ENCODE measurements at regions not wholly inside any gene's neighbourhood (a gene's known extent, or its start where the extent isn't known, plus 50 kb on each side); places are given as distances from the start of the nearest gene placed in this dataset.
"Not testable (repeated sequence)": the region's sequence is repeated elsewhere in the genome, so short reads cannot be mapped to it uniquely, and the experiment has no call there.

- no peaks in the 10 kb centered on the region for H3F3A ChIP-seq (ENCODE audit: insufficient read depth, low read length)
- no peak overlapping the region for H2AFZ ChIP-seq (ENCODE audit: low read length)
- no peaks in the 10 kb centered on the region for H3K27me3 ChIP-seq (ENCODE audit: insufficient read depth, low read length)
- H3K9me2 ChIP-seq (ENCODE audit: low read depth, low read length), result no peaks in the 10 kb centered on the region
- no peak for TF ChIP-seq CTCF (IDR thresholded peaks at IDR 0.05; ENCODE audit: low read length)
- H3K9ac ChIP-seq (ENCODE audit: low read length), result no peak overlapping the region
- H3K4me2 ChIP-seq (ENCODE audit: low read length), result no peak overlapping the region
- H3K27ac ChIP-seq (ENCODE audit: low read depth, low read length, poor library complexity, severe bottlenecking), result no peak overlapping the region
- no peaks in the 10 kb centered on the region for H3K79me2 ChIP-seq (ENCODE audit: insufficient read depth, low read length)
- H3K4me1 ChIP-seq (ENCODE audit: insufficient read depth, low read length, severe bottlenecking), result no peaks in the 10 kb centered on the region
- H3K36me3 ChIP-seq (ENCODE audit: insufficient read depth, low read length), result no peaks in the 10 kb centered on the region
- no peaks in the 10 kb centered on the region for H4K20me1 ChIP-seq (ENCODE audit: insufficient read depth, low read length)
- no peaks in the 10 kb centered on the region for H3K9me3 ChIP-seq (ENCODE audit: low read length)
- no peak overlapping the region for H3K4me3 ChIP-seq (ENCODE audit: low read depth, low read length, poor library complexity, severe bottlenecking)
These were observed 121.3 kb upstream of the CTSV start for GRCh38 chr9:97160255-97160654.

GRCh38 chr9:97158722-97159121 is 119.8 kb upstream of the CTSV start:
- not testable (repeated sequence) for H3K4me3 ChIP-seq (ENCODE audit: low read depth, low read length, poor library complexity, severe bottlenecking); H3K9me2 ChIP-seq (ENCODE audit: low read depth, low read length); H3K9ac ChIP-seq (ENCODE audit: low read length); H2AFZ ChIP-seq (ENCODE audit: low read length); H3K36me3 ChIP-seq (ENCODE audit: insufficient read depth, low read length); H3K27ac ChIP-seq (ENCODE audit: low read depth, low read length, poor library complexity, severe bottlenecking); H3K27me3 ChIP-seq (ENCODE audit: insufficient read depth, low read length); H4K20me1 ChIP-seq (ENCODE audit: insufficient read depth, low read length); H3K9me3 ChIP-seq (ENCODE audit: low read length); H3K4me2 ChIP-seq (ENCODE audit: low read length); H3K4me1 ChIP-seq (ENCODE audit: insufficient read depth, low read length, severe bottlenecking); H3K79me2 ChIP-seq (ENCODE audit: insufficient read depth, low read length); H3F3A ChIP-seq (ENCODE audit: insufficient read depth, low read length)

- not testable (repeated sequence) for H3K27ac ChIP-seq (ENCODE audit: low read depth, low read length, poor library complexity, severe bottlenecking); H3K36me3 ChIP-seq (ENCODE audit: insufficient read depth, low read length); H3K4me1 ChIP-seq (ENCODE audit: insufficient read depth, low read length, severe bottlenecking); H3F3A ChIP-seq (ENCODE audit: insufficient read depth, low read length); H4K20me1 ChIP-seq (ENCODE audit: insufficient read depth, low read length); H2AFZ ChIP-seq (ENCODE audit: low read length); H3K9me2 ChIP-seq (ENCODE audit: low read depth, low read length); H3K4me3 ChIP-seq (ENCODE audit: low read depth, low read length, poor library complexity, severe bottlenecking); H3K4me2 ChIP-seq (ENCODE audit: low read length); H3K79me2 ChIP-seq (ENCODE audit: insufficient read depth, low read length); H3K9ac ChIP-seq (ENCODE audit: low read length); H3K9me3 ChIP-seq (ENCODE audit: low read length); H3K27me3 ChIP-seq (ENCODE audit: insufficient read depth, low read length)
These were observed 116.5 kb upstream of the CTSV start for GRCh38 chr9:97155441-97155840.

GRCh38 chr9:97153967-97154366 is 115.0 kb upstream of the CTSV start:
- H3K27ac ChIP-seq (ENCODE audit: low read depth, low read length, poor library complexity, severe bottlenecking), result no peak overlapping the region
- H3K4me1 ChIP-seq (ENCODE audit: insufficient read depth, low read length, severe bottlenecking), result no peaks in the 10 kb centered on the region
- no peaks in the 10 kb centered on the region for H4K20me1 ChIP-seq (ENCODE audit: insufficient read depth, low read length)
- H3K27me3 ChIP-seq (ENCODE audit: insufficient read depth, low read length), result no peaks in the 10 kb centered on the region
- H3K9me3 ChIP-seq (ENCODE audit: low read length), result no peaks in the 10 kb centered on the region
- H3K4me3 ChIP-seq (ENCODE audit: low read depth, low read length, poor library complexity, severe bottlenecking), result no peak overlapping the region
- H3F3A ChIP-seq (ENCODE audit: insufficient read depth, low read length), result no peaks in the 10 kb centered on the region
- H3K9ac ChIP-seq (ENCODE audit: low read length), result no peak overlapping the region
- no peak overlapping the region for H2AFZ ChIP-seq (ENCODE audit: low read length)
- H3K79me2 ChIP-seq (ENCODE audit: insufficient read depth, low read length), result no peaks in the 10 kb centered on the region
- H3K9me2 ChIP-seq (ENCODE audit: low read depth, low read length), result no peaks in the 10 kb centered on the region
- H3K36me3 ChIP-seq (ENCODE audit: insufficient read depth, low read length), result no peaks in the 10 kb centered on the region
- TF ChIP-seq CTCF (IDR thresholded peaks at IDR 0.05; ENCODE audit: low read length) (no peak), EZH2 (IDR thresholded peaks at IDR 0.05; ENCODE audit: borderline replicate concordance, low read length) (no peak)
- H3K4me2 ChIP-seq (ENCODE audit: low read length), result no peak overlapping the region

GRCh38 chr9:97153160-97153559 is 114.2 kb upstream of the CTSV start:
- not testable (repeated sequence) for H3F3A ChIP-seq (ENCODE audit: insufficient read depth, low read length); H3K4me2 ChIP-seq (ENCODE audit: low read length); H2AFZ ChIP-seq (ENCODE audit: low read length); H4K20me1 ChIP-seq (ENCODE audit: insufficient read depth, low read length); H3K79me2 ChIP-seq (ENCODE audit: insufficient read depth, low read length); H3K27me3 ChIP-seq (ENCODE audit: insufficient read depth, low read length); H3K9me2 ChIP-seq (ENCODE audit: low read depth, low read length); H3K9ac ChIP-seq (ENCODE audit: low read length); H3K9me3 ChIP-seq (ENCODE audit: low read length); H3K27ac ChIP-seq (ENCODE audit: low read depth, low read length, poor library complexity, severe bottlenecking); H3K36me3 ChIP-seq (ENCODE audit: insufficient read depth, low read length); H3K4me3 ChIP-seq (ENCODE audit: low read depth, low read length, poor library complexity, severe bottlenecking); H3K4me1 ChIP-seq (ENCODE audit: insufficient read depth, low read length, severe bottlenecking)

GRCh38 chr9:97150471-97150870 is 111.5 kb upstream of the CTSV start:
- not testable (repeated sequence) for H2AFZ ChIP-seq (ENCODE audit: low read length); H3K4me1 ChIP-seq (ENCODE audit: insufficient read depth, low read length, severe bottlenecking); H3K79me2 ChIP-seq (ENCODE audit: insufficient read depth, low read length); H3K9ac ChIP-seq (ENCODE audit: low read length); H3K4me2 ChIP-seq (ENCODE audit: low read length); H3K9me2 ChIP-seq (ENCODE audit: low read depth, low read length); H3K4me3 ChIP-seq (ENCODE audit: low read depth, low read length, poor library complexity, severe bottlenecking); H3K36me3 ChIP-seq (ENCODE audit: insufficient read depth, low read length); H4K20me1 ChIP-seq (ENCODE audit: insufficient read depth, low read length); H3K27ac ChIP-seq (ENCODE audit: low read depth, low read length, poor library complexity, severe bottlenecking); H3K27me3 ChIP-seq (ENCODE audit: insufficient read depth, low read length); H3F3A ChIP-seq (ENCODE audit: insufficient read depth, low read length); H3K9me3 ChIP-seq (ENCODE audit: low read length)
